ENCODE measurements at regions not wholly inside any gene's neighbourhood (a gene's known extent, or its start where the extent isn't known, plus 50 kb on each side); places are given as distances from the start of the nearest gene placed in this dataset.

GRCh38 chr20:51159981-51160380, 137.1 kb upstream of the KCNG1 start:
- no peaks in the 10 kb centered on the region for H3K9me3 ChIP-seq (ENCODE audit: control insufficient read depth, insufficient read depth, low read length)
- no peak overlapping the region for H3K9ac ChIP-seq (ENCODE audit: low read depth, low read length)
- no peaks in the 10 kb centered on the region for H3K4me1 ChIP-seq (ENCODE audit: control insufficient read depth, insufficient read depth, low read length)
- H3K36me3 ChIP-seq (ENCODE audit: control insufficient read depth, insufficient read depth, low read length), result no peaks in the 10 kb centered on the region
- H3K4me3 ChIP-seq (ENCODE audit: low read depth, low read length), result no peak overlapping the region
- no peaks in the 10 kb centered on the region for H3K27me3 ChIP-seq (ENCODE audit: control insufficient read depth, insufficient read depth, low read length)
- H3K27ac ChIP-seq (ENCODE audit: low read depth, low read length), result no peak overlapping the region

GRCh38 chr20:51159303-51159702, 136.4 kb upstream of the KCNG1 start:
- Histone ChIP-seq H3K9me3 (ENCODE audit: control insufficient read depth, insufficient read depth, low read length) (no peaks in the 10 kb centered on the region), H3K27me3 (ENCODE audit: control insufficient read depth, insufficient read depth, low read length) (no peaks in the 10 kb centered on the region)

GRCh38 chr20:51158226-51158625, 135.3 kb upstream of the KCNG1 start:
- Histone ChIP-seq H3K36me3 (ENCODE audit: control insufficient read depth, insufficient read depth, low read length) (no peaks in the 10 kb centered on the region), H3K4me3 (ENCODE audit: low read depth, low read length) (no peak overlapping the region), H3K27ac (ENCODE audit: low read depth, low read length) (no peak overlapping the region), H3K9ac (ENCODE audit: low read depth, low read length) (no peak overlapping the region), H3K27me3 (ENCODE audit: control insufficient read depth, insufficient read depth, low read length) (no peaks in the 10 kb centered on the region), H3K9me3 (ENCODE audit: control insufficient read depth, insufficient read depth, low read length) (no peaks in the 10 kb centered on the region), H3K4me1 (ENCODE audit: control insufficient read depth, insufficient read depth, low read length) (no peaks in the 10 kb centered on the region)

More at GRCh38 chr20:51159303-51159702, 136.4 kb upstream of the KCNG1 start:
- H3K36me3 ChIP-seq (ENCODE audit: control insufficient read depth, insufficient read depth, low read length), result no peaks in the 10 kb centered on the region
- no peak overlapping the region for H3K27ac ChIP-seq (ENCODE audit: low read depth, low read length)
- no peaks in the 10 kb centered on the region for H3K4me1 ChIP-seq (ENCODE audit: control insufficient read depth, insufficient read depth, low read length)
- H3K9ac ChIP-seq (ENCODE audit: low read depth, low read length), result no peak overlapping the region
- no peak overlapping the region for H3K4me3 ChIP-seq (ENCODE audit: low read depth, low read length)

GRCh38 chr20:51156041-51156982, 133.4 kb upstream of the KCNG1 start:
- no peaks in the 10 kb centered on the region for H3K27me3 ChIP-seq (ENCODE audit: control insufficient read depth, insufficient read depth, low read length)
- H3K9me3 ChIP-seq (ENCODE audit: control insufficient read depth, insufficient read depth, low read length), result no peaks in the 10 kb centered on the region
- H3K36me3 ChIP-seq (ENCODE audit: control insufficient read depth, insufficient read depth, low read length), result no peaks in the 10 kb centered on the region
- H3K4me1 ChIP-seq (ENCODE audit: control insufficient read depth, insufficient read depth, low read length), result no peaks in the 10 kb centered on the region
- H3K27ac ChIP-seq (ENCODE audit: low read depth, low read length), result no peak overlapping the region
- H3K9ac ChIP-seq (ENCODE audit: low read depth, low read length), result no peak overlapping the region
- H3K4me3 ChIP-seq (ENCODE audit: low read depth, low read length), result no peak overlapping the region

GRCh38 chr20:51154708-51155690, 132.1 kb upstream of the KCNG1 start:
- H3K4me3 ChIP-seq (ENCODE audit: low read depth, low read length), result no peak overlapping the region
- H3K4me1 ChIP-seq (ENCODE audit: control insufficient read depth, insufficient read depth, low read length), result no peaks in the 10 kb centered on the region
- H3K27ac ChIP-seq (ENCODE audit: low read depth, low read length), result no peak overlapping the region
- H3K36me3 ChIP-seq (ENCODE audit: control insufficient read depth, insufficient read depth, low read length), result no peaks in the 10 kb centered on the region
- no peaks in the 10 kb centered on the region for H3K9me3 ChIP-seq (ENCODE audit: control insufficient read depth, insufficient read depth, low read length)
- H3K9ac ChIP-seq (ENCODE audit: low read depth, low read length), result no peak overlapping the region
- H3K27me3 ChIP-seq (ENCODE audit: control insufficient read depth, insufficient read depth, low read length), result no peaks in the 10 kb centered on the region

GRCh38 chr20:51153867-51154707, 131.2 kb upstream of the KCNG1 start:
- H3K27me3 ChIP-seq (ENCODE audit: control insufficient read depth, insufficient read depth, low read length), result no peaks in the 10 kb centered on the region
- H3K36me3 ChIP-seq (ENCODE audit: control insufficient read depth, insufficient read depth, low read length), result no peaks in the 10 kb centered on the region
- H3K9me3 ChIP-seq (ENCODE audit: control insufficient read depth, insufficient read depth, low read length), result no peaks in the 10 kb centered on the region
- no peak overlapping the region for H3K4me3 ChIP-seq (ENCODE audit: low read depth, low read length)
- no peaks in the 10 kb centered on the region for H3K4me1 ChIP-seq (ENCODE audit: control insufficient read depth, insufficient read depth, low read length)
- H3K9ac ChIP-seq (ENCODE audit: low read depth, low read length), result no peak overlapping the region
- H3K27ac ChIP-seq (ENCODE audit: low read depth, low read length), result no peak overlapping the region

- H3K9me3 ChIP-seq (ENCODE audit: control insufficient read depth, insufficient read depth, low read length), result peaks cover 3% of the 10 kb centered on the region; the same call in 1 of the 2 replicates
- no peak overlapping the region for H3K27ac ChIP-seq (ENCODE audit: low read depth, low read length)
- no peaks in the 10 kb centered on the region for H3K36me3 ChIP-seq (ENCODE audit: control insufficient read depth, insufficient read depth, low read length)
- H3K27me3 ChIP-seq (ENCODE audit: control insufficient read depth, insufficient read depth, low read length), result no peaks in the 10 kb centered on the region
- no peak overlapping the region for H3K9ac ChIP-seq (ENCODE audit: low read depth, low read length)
- H3K4me1 ChIP-seq (ENCODE audit: control insufficient read depth, insufficient read depth, low read length), result no peaks in the 10 kb centered on the region
- H3K4me3 ChIP-seq (ENCODE audit: low read depth, low read length), result no peak overlapping the region
These were observed 126.0 kb upstream of the KCNG1 start for GRCh38 chr20:51148941-51149340.

- Histone ChIP-seq H3K27me3 (ENCODE audit: control insufficient read depth, insufficient read depth, low read length) (no peaks in the 10 kb centered on the region), H3K4me1 (ENCODE audit: control insufficient read depth, insufficient read depth, low read length) (no peaks in the 10 kb centered on the region), H3K9ac (ENCODE audit: low read depth, low read length) (no peak overlapping the region), H3K36me3 (ENCODE audit: control insufficient read depth, insufficient read depth, low read length) (no peaks in the 10 kb centered on the region), H3K27ac (ENCODE audit: low read depth, low read length) (no peak overlapping the region), H3K4me3 (ENCODE audit: low read depth, low read length) (no peak overlapping the region), H3K9me3 (ENCODE audit: control insufficient read depth, insufficient read depth, low read length) (peaks cover 3% of the 10 kb centered on the region; the same call in 1 of the 2 replicates)
These were observed 121.6 kb upstream of the KCNG1 start for GRCh38 chr20:51144476-51144875.

GRCh38 chr20:51143652-51144051, 120.7 kb upstream of the KCNG1 start:
- no peaks in the 10 kb centered on the region for H3K27me3 ChIP-seq (ENCODE audit: control insufficient read depth, insufficient read depth, low read length)
- no peaks in the 10 kb centered on the region for H3K4me1 ChIP-seq (ENCODE audit: control insufficient read depth, insufficient read depth, low read length)
- no peak overlapping the region for H3K9ac ChIP-seq (ENCODE audit: low read depth, low read length)
- H3K9me3 ChIP-seq (ENCODE audit: control insufficient read depth, insufficient read depth, low read length), result peaks cover 3% of the 10 kb centered on the region; the same call in 1 of the 2 replicates
- H3K36me3 ChIP-seq (ENCODE audit: control insufficient read depth, insufficient read depth, low read length), result no peaks in the 10 kb centered on the region
- no peak overlapping the region for H3K27ac ChIP-seq (ENCODE audit: low read depth, low read length)
- H3K4me3 ChIP-seq (ENCODE audit: low read depth, low read length), result no peak overlapping the region

GRCh38 chr20:51142448-51142847, 119.5 kb upstream of the KCNG1 start:
- H3K27ac ChIP-seq (ENCODE audit: low read depth, low read length), result no peak overlapping the region
- no peaks in the 10 kb centered on the region for H3K36me3 ChIP-seq (ENCODE audit: control insufficient read depth, insufficient read depth, low read length)
- H3K9me3 ChIP-seq (ENCODE audit: control insufficient read depth, insufficient read depth, low read length), result peaks cover 3% of the 10 kb centered on the region; the same call in 1 of the 2 replicates
- H3K27me3 ChIP-seq (ENCODE audit: control insufficient read depth, insufficient read depth, low read length), result no peaks in the 10 kb centered on the region
- H3K9ac ChIP-seq (ENCODE audit: low read depth, low read length), result no peak overlapping the region
- no peak overlapping the region for H3K4me3 ChIP-seq (ENCODE audit: low read depth, low read length)
- H3K4me1 ChIP-seq (ENCODE audit: control insufficient read depth, insufficient read depth, low read length), result no peaks in the 10 kb centered on the region
